Stomach (tissue), 4 donors: ENCODE measurements at regions not wholly inside any gene's neighbourhood (a gene's known extent, or its start where the extent isn't known, plus 50 kb on each side); places are given as distances from the start of the nearest gene placed in this dataset.

Experiments used
- POLR2A ChIP-seq, 4 donors: fragments of 450-650 bp; IDR thresholded peaks; one replicate each; pipeline ENCODE4 v1.6.1; 2016; ENCODE audit warnings: antibody characterized with exemption in 4 of 4, control low read depth in 2 of 4, mild to moderate bottlenecking in 1 of 4, moderate library complexity in 1 of 4
- POLR2AphosphoS5 ChIP-seq, 3 donors: sonication (generic); formaldehyde crosslinking; IDR thresholded peaks; one replicate each; pipeline ENCODE4 v1.6.1; 2016; ENCODE audit warnings: antibody characterized with exemption in 3 of 3
- TF ChIP-seq, protein P1 (sequence below), 7 experiments: fragments of 450-650 bp in 4 of 7; fragments of 200-600 bp in 3 of 7; sonication (generic) in 3 of 7; IDR thresholded peaks; one replicate each; pipeline ENCODE4 v1.5.1; 2016 to 2019; ENCODE audit warnings: antibody characterized with exemption in 7 of 7, control low read depth in 2 of 7, mild to moderate bottlenecking in 1 of 7

DNA sequence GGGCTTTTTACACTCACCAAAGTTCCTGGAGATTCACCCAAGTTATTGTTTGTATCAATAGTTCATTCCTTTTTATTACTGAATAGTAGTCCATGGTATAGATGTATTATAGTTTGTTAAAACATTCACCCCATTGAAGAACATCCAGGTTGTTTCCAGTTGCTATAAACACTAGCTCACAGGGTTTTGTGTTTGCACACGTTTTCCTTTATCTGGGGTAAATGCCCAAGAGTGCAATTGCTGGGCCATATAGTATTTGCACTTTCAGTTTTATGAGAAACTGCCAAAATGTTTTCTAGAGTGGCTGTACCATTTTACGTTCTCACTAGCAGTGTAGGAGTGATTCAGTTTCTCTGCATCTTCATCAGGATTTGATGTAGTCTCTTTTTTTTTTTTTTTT, 57.1 kb downstream of the CBLL2 start:
- TF ChIP-seq, protein P1, sequence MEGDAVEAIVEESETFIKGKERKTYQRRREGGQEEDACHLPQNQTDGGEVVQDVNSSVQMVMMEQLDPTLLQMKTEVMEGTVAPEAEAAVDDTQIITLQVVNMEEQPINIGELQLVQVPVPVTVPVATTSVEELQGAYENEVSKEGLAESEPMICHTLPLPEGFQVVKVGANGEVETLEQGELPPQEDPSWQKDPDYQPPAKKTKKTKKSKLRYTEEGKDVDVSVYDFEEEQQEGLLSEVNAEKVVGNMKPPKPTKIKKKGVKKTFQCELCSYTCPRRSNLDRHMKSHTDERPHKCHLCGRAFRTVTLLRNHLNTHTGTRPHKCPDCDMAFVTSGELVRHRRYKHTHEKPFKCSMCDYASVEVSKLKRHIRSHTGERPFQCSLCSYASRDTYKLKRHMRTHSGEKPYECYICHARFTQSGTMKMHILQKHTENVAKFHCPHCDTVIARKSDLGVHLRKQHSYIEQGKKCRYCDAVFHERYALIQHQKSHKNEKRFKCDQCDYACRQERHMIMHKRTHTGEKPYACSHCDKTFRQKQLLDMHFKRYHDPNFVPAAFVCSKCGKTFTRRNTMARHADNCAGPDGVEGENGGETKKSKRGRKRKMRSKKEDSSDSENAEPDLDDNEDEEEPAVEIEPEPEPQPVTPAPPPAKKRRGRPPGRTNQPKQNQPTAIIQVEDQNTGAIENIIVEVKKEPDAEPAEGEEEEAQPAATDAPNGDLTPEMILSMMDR (IDR thresholded peaks at IDR 0.05), result no peak
- no peak for TF ChIP-seq POLR2AphosphoS5 (IDR thresholded peaks at IDR 0.05)
- TF ChIP-seq POLR2A (IDR thresholded peaks at IDR 0.05), result no peak
